ENCODE measurements at regions not wholly inside any gene's neighbourhood (a gene's known extent, or its start where the extent isn't known, plus 50 kb on each side); places are given as distances from the start of the nearest gene placed in this dataset.
"Not testable (repeated sequence)": the region's sequence is repeated elsewhere in the genome, so short reads cannot be mapped to it uniquely, and the experiment has no call there.

GRCh38 chr2:53313644-53314043 lies 454.0 kb upstream of the CHAC2 start:
- in situ Hi-C loops (cut with MboI; ENCODE audit: low pct_unique_long_range_greater_than_20kb, low sequenced_read_pairs), result not testable (repeated sequence)

GRCh38 chr2:53312721-53313120 lies 454.9 kb upstream of the CHAC2 start:
- in situ Hi-C loops (cut with MboI; ENCODE audit: low pct_unique_long_range_greater_than_20kb, low sequenced_read_pairs), result no loop called here
- no peak for DNase-seq

More at GRCh38 chr2:53313644-53314043, 454.0 kb upstream of the CHAC2 start:
- not testable (repeated sequence) for DNase-seq

- in situ Hi-C loops (cut with MboI; ENCODE audit: low pct_unique_long_range_greater_than_20kb, low sequenced_read_pairs), result no loop called here
- DNase-seq, result no peak
Measured at GRCh38 chr2:53312181-53312580, 455.4 kb upstream of the CHAC2 start.

- in situ Hi-C loops (cut with MboI; ENCODE audit: low pct_unique_long_range_greater_than_20kb, low sequenced_read_pairs), result no loop called here
- no peak for DNase-seq
Measured at GRCh38 chr2:53303012-53303578, 464.5 kb upstream of the CHAC2 start.

- DNase-seq, result no peak
- in situ Hi-C loops (cut with MboI; ENCODE audit: low pct_unique_long_range_greater_than_20kb, low sequenced_read_pairs), result no loop called here
Measured at GRCh38 chr2:53302455-53302854, 465.1 kb upstream of the CHAC2 start.

GRCh38 chr2:53289309-53290006 lies 478.1 kb upstream of the CHAC2 start:
- in situ Hi-C loops (cut with MboI; ENCODE audit: low pct_unique_long_range_greater_than_20kb, low sequenced_read_pairs), result no loop called here
- DNase-seq, result no peak

- in situ Hi-C loops (cut with MboI; ENCODE audit: low pct_unique_long_range_greater_than_20kb, low sequenced_read_pairs), result no loop called here
- DNase-seq, result no peak
Measured at GRCh38 chr2:53286345-53286744, 481.3 kb upstream of the CHAC2 start.

GRCh38 chr2:53275743-53276142 lies 491.9 kb upstream of the CHAC2 start:
- no peak for DNase-seq
- in situ Hi-C loops (cut with MboI; ENCODE audit: low pct_unique_long_range_greater_than_20kb, low sequenced_read_pairs), result no loop called here

- in situ Hi-C loops (cut with MboI; ENCODE audit: low pct_unique_long_range_greater_than_20kb, low sequenced_read_pairs), result no loop called here
- DNase-seq, result no peak
Measured at GRCh38 chr2:53268626-53269025, 499.0 kb upstream of the CHAC2 start.

GRCh38 chr2:53268086-53268485 lies 499.5 kb upstream of the CHAC2 start:
- in situ Hi-C loops (cut with MboI; ENCODE audit: low pct_unique_long_range_greater_than_20kb, low sequenced_read_pairs), result no loop called here
- no peak for DNase-seq

- in situ Hi-C loops (cut with MboI; ENCODE audit: low pct_unique_long_range_greater_than_20kb, low sequenced_read_pairs), result no loop called here
- no peak for DNase-seq
Measured at GRCh38 chr2:53265544-53266299, 501.9 kb upstream of the CHAC2 start.

- DNase-seq, result no peak
- in situ Hi-C loops (cut with MboI; ENCODE audit: low pct_unique_long_range_greater_than_20kb, low sequenced_read_pairs), result no loop called here
Measured at GRCh38 chr2:53260568-53260967, 507.0 kb upstream of the CHAC2 start.

GRCh38 chr2:53259395-53260009 lies 508.1 kb upstream of the CHAC2 start:
- in situ Hi-C loops (cut with MboI; ENCODE audit: low pct_unique_long_range_greater_than_20kb, low sequenced_read_pairs), result no loop called here

GRCh38 chr2:53257287-53257686 lies 510.3 kb upstream of the CHAC2 start:
- in situ Hi-C loops (cut with MboI; ENCODE audit: low pct_unique_long_range_greater_than_20kb, low sequenced_read_pairs), result no loop called here
- DNase-seq, result no peak

More at GRCh38 chr2:53259395-53260009, 508.1 kb upstream of the CHAC2 start:
- no peak for DNase-seq

GRCh38 chr2:53253244-53253643 lies 514.4 kb upstream of the CHAC2 start:
- in situ Hi-C loops (cut with MboI; ENCODE audit: low pct_unique_long_range_greater_than_20kb, low sequenced_read_pairs), result no loop called here
- DNase-seq, result no peak

- DNase-seq, result no peak
- in situ Hi-C loops (cut with MboI; ENCODE audit: low pct_unique_long_range_greater_than_20kb, low sequenced_read_pairs), result no loop called here
Measured at GRCh38 chr2:53252115-53252514, 515.5 kb upstream of the CHAC2 start.

- no peak for DNase-seq
- in situ Hi-C loops (cut with MboI; ENCODE audit: low pct_unique_long_range_greater_than_20kb, low sequenced_read_pairs), result no loop called here
Measured at GRCh38 chr2:53247956-53248735, 519.5 kb upstream of the CHAC2 start.

- no peak for DNase-seq
- in situ Hi-C loops (cut with MboI; ENCODE audit: low pct_unique_long_range_greater_than_20kb, low sequenced_read_pairs), result no loop called here
Measured at GRCh38 chr2:53243430-53243829, 524.2 kb upstream of the CHAC2 start.

- in situ Hi-C loops (cut with MboI; ENCODE audit: low pct_unique_long_range_greater_than_20kb, low sequenced_read_pairs), result no loop called here
- DNase-seq, result no peak
Measured at GRCh38 chr2:53242090-53242489, 525.5 kb upstream of the CHAC2 start.
